ENCODE measurements at regions not wholly inside any gene's neighbourhood (a gene's known extent, or its start where the extent isn't known, plus 50 kb on each side); places are given as distances from the start of the nearest gene placed in this dataset.

- POLR2A ChIA-PET, result interaction anchor here (0.8 kb wide), 1 partner anchor 76 kb away, joined by 3 read pairs; no protein-coding TSS in a partner anchor
- CTCF ChIA-PET, result interaction anchor here (0.8 kb wide), 1 partner anchor 10 kb away, joined by 4 read pairs; no protein-coding TSS in a partner anchor
- no peak for TF ChIP-seq CTBP1 (IDR thresholded peaks at IDR 0.05; ENCODE audit: borderline replicate concordance)
- no peak for TF ChIP-seq BHLHE40 (IDR thresholded peaks at IDR 0.05; ENCODE audit: borderline replicate concordance)
- TF ChIP-seq FOXA1 (IDR thresholded peaks at IDR 0.05), result no peak
- TF ChIP-seq ZNF384 (IDR thresholded peaks at IDR 0.05), result no peak
- no peak for TF ChIP-seq ELF4 (IDR thresholded peaks at IDR 0.05)
- TF ChIP-seq SUZ12 (IDR thresholded peaks at IDR 0.05), result no peak
- TF ChIP-seq ARNT (IDR thresholded peaks at IDR 0.05), result no peak
- no peak for TF ChIP-seq PKNOX1 (IDR thresholded peaks at IDR 0.05)
- no peak for TF ChIP-seq LEF1 (IDR thresholded peaks at IDR 0.05; ENCODE audit: borderline replicate concordance)
- DNase-seq (ENCODE audit: extremely low spot score), result no peak
These were observed 187.6 kb downstream of the ADAMTS15 start for GRCh38 chr11:130635937-130636630.

- ChIA-PET POLR2A (interaction anchor here (0.8 kb wide), 1 partner anchor 77 kb away, joined by 3 read pairs; no protein-coding TSS in a partner anchor), CTCF (interaction anchor here (0.8 kb wide), 1 partner anchor 10 kb away, joined by 4 read pairs; no protein-coding TSS in a partner anchor)
- TF ChIP-seq SUZ12 (IDR thresholded peaks at IDR 0.05) (no peak), PKNOX1 (IDR thresholded peaks at IDR 0.05) (no peak), HDGF (IDR thresholded peaks at IDR 0.05; ENCODE audit: borderline replicate concordance) (no peak), SP1 (IDR thresholded peaks at IDR 0.05) (no peak), CTBP1 (IDR thresholded peaks at IDR 0.05; ENCODE audit: borderline replicate concordance) (no peak), L3MBTL2 (conservative IDR thresholded peaks at IDR 0.05) (no peak), ELF4 (IDR thresholded peaks at IDR 0.05) (no peak), TARDBP (IDR thresholded peaks at IDR 0.05) (no peak), FOXK2 (IDR thresholded peaks at IDR 0.05) (no peak)
- no peak for DNase-seq (ENCODE audit: extremely low spot score)
These were observed 188.4 kb downstream of the ADAMTS15 start for GRCh38 chr11:130636722-130637464.

- no peak for DNase-seq (ENCODE audit: extremely low spot score)
- CTCF ChIA-PET, result no interaction called here
These were observed 189.1 kb downstream of the ADAMTS15 start for GRCh38 chr11:130637566-130637965.

GRCh38 chr11:130638033-130638432 lies 189.6 kb downstream of the ADAMTS15 start:
- ChIA-PET POLR2A (no interaction called here), CTCF (no interaction called here)
- no peak for DNase-seq (ENCODE audit: extremely low spot score)
- TF ChIP-seq LEF1 (IDR thresholded peaks at IDR 0.05; ENCODE audit: borderline replicate concordance) (no peak), ELF4 (IDR thresholded peaks at IDR 0.05) (no peak), BHLHE40 (IDR thresholded peaks at IDR 0.05; ENCODE audit: borderline replicate concordance) (no peak), SUZ12 (IDR thresholded peaks at IDR 0.05) (no peak)

More at GRCh38 chr11:130637566-130637965, 189.1 kb downstream of the ADAMTS15 start:
- TF ChIP-seq FOXM1 (IDR thresholded peaks at IDR 0.05; ENCODE audit: borderline replicate concordance), result no peak
- no peak for TF ChIP-seq CTBP1 (IDR thresholded peaks at IDR 0.05; ENCODE audit: borderline replicate concordance)
- no peak for TF ChIP-seq FOXK2 (IDR thresholded peaks at IDR 0.05)
- TF ChIP-seq LEF1 (IDR thresholded peaks at IDR 0.05; ENCODE audit: borderline replicate concordance), result no peak
- TF ChIP-seq ELF4 (IDR thresholded peaks at IDR 0.05), result no peak
- TF ChIP-seq L3MBTL2 (conservative IDR thresholded peaks at IDR 0.05), result no peak
- TF ChIP-seq ZNF384 (IDR thresholded peaks at IDR 0.05), result no peak
- no peak for TF ChIP-seq PKNOX1 (IDR thresholded peaks at IDR 0.05)
- POLR2A ChIA-PET, result no interaction called here

GRCh38 chr11:130638624-130639023 lies 190.2 kb downstream of the ADAMTS15 start:
- no peak for DNase-seq (ENCODE audit: extremely low spot score)
- ChIA-PET CTCF (no interaction called here), POLR2A (no interaction called here)
- no peak for TF ChIP-seq HDGF (IDR thresholded peaks at IDR 0.05; ENCODE audit: borderline replicate concordance)

- TF ChIP-seq FOXA1 (IDR thresholded peaks at IDR 0.05), result no peak
- no peak for TF ChIP-seq ZNF384 (IDR thresholded peaks at IDR 0.05)
- no peak for TF ChIP-seq NFRKB (IDR thresholded peaks at IDR 0.05)
- no peak for TF ChIP-seq SP1 (IDR thresholded peaks at IDR 0.05)
- TF ChIP-seq LEF1 (IDR thresholded peaks at IDR 0.05; ENCODE audit: borderline replicate concordance), result no peak
- TF ChIP-seq HDGF (IDR thresholded peaks at IDR 0.05; ENCODE audit: borderline replicate concordance), result no peak
- TF ChIP-seq FOXK2 (IDR thresholded peaks at IDR 0.05), result no peak
- no peak for TF ChIP-seq CTBP1 (IDR thresholded peaks at IDR 0.05; ENCODE audit: borderline replicate concordance)
- no peak for TF ChIP-seq ELF4 (IDR thresholded peaks at IDR 0.05)
- no peak for TF ChIP-seq TARDBP (IDR thresholded peaks at IDR 0.05)
- TF ChIP-seq BHLHE40 (IDR thresholded peaks at IDR 0.05; ENCODE audit: borderline replicate concordance), result no peak
- no peak for TF ChIP-seq FOXM1 (IDR thresholded peaks at IDR 0.05; ENCODE audit: borderline replicate concordance)
- no peak for TF ChIP-seq ARNT (IDR thresholded peaks at IDR 0.05)
- no peak for TF ChIP-seq L3MBTL2 (conservative IDR thresholded peaks at IDR 0.05)
- ChIA-PET CTCF (no interaction called here), POLR2A (no interaction called here)
- DNase-seq (ENCODE audit: extremely low spot score), result no peak
These were observed 190.9 kb downstream of the ADAMTS15 start for GRCh38 chr11:130639369-130639768.

All from HEK293T (cell line).